OCI-LY7 (cell line): ENCODE measurements at regions not wholly inside any gene's neighbourhood (a gene's known extent, or its start where the extent isn't known, plus 50 kb on each side); places are given as distances from the start of the nearest gene placed in this dataset.

Source experiments
- BruUV-seq: library from RNA; stranded (reverse); fragments of 400-500 nt; replicated peaks from 2 replicates; lab custom pipeline; 2021; lab: Mats Ljungman, UMichigan
- CTCF ChIA-PET: fragments of 300-600 bp; sonication (Branson Sonifier 250); formaldehyde crosslinking; loops from one replicate; lab custom pipeline; 2022; ENCODE audit warnings: antibody characterized with exemption; ENCODE audit not compliant: unreplicated experiment; lab: Charles Lee
- POLR2A ChIA-PET: fragments of 300-600 bp; sonication (Branson Sonifier 250); formaldehyde crosslinking; loops from one replicate; lab custom pipeline; 2022; ENCODE audit warnings: antibody characterized with exemption; lab: Charles Lee
- DNase-seq: peaks from one replicate; pipeline ENCODE4 v3.0.0-alpha.2; 2015; ENCODE audit warnings: low spot score
- H2AFZ ChIP-seq: fragments of 200-600 bp; sonication (generic), shearing (Covaris generic); 2 replicates; pipeline ENCODE4 v1.6.1; 2014; ENCODE audit warnings: mild to moderate bottlenecking, antibody characterized with exemption, low read length, moderate library complexity
- H3K27ac ChIP-seq: fragments of 200-600 bp; sonication (generic); 2 replicates; pipeline ENCODE4 v1.5.1; 2014; ENCODE audit warnings: mixed run types, low read depth, mild to moderate bottlenecking, moderate library complexity, low read length, inconsistent platforms; ENCODE audit not compliant: poor library complexity, severe bottlenecking
- H3K36me3 ChIP-seq: fragments of 200-600 bp; sonication (generic); 2 replicates; pipeline ENCODE4 v1.6.1; 2014; ENCODE audit warnings: mild to moderate bottlenecking, antibody characterized with exemption, low read length, moderate library complexity, mixed read lengths; ENCODE audit not compliant: insufficient read depth
- H3K4me1 ChIP-seq: fragments of 200-600 bp; sonication (generic); 2 replicates; pipeline ENCODE4 v1.5.1; 2014; ENCODE audit warnings: mild to moderate bottlenecking, low read length; ENCODE audit not compliant: insufficient read depth, poor library complexity, severe bottlenecking
- H3K4me2 ChIP-seq: fragments of 200-600 bp; sonication (generic); 2 replicates; pipeline ENCODE4 v1.6.1; 2014; ENCODE audit warnings: mild to moderate bottlenecking, low read length
- H3K4me3 ChIP-seq: fragments of 200-600 bp; sonication (generic); 2 replicates; pipeline ENCODE4 v1.5.1; 2014; ENCODE audit warnings: mild to moderate bottlenecking, low read depth, low read length; ENCODE audit not compliant: poor library complexity, severe bottlenecking
- H3K79me2 ChIP-seq: fragments of 200-600 bp; sonication (generic); 2 replicates; pipeline ENCODE4 v1.6.1; 2016; ENCODE audit warnings: low read depth, mild to moderate bottlenecking, low read length, moderate library complexity, mixed read lengths; ENCODE audit not compliant: insufficient read depth
- H3K9me2 ChIP-seq: fragments of 200-600 bp; sonication (generic); 2 replicates; pipeline ENCODE4 v1.6.1; 2016; ENCODE audit warnings: mild to moderate bottlenecking, low read length, mixed read lengths; ENCODE audit not compliant: insufficient read depth
- H3K9me3 ChIP-seq: fragments of 200-600 bp; sonication (generic); 2 replicates; pipeline ENCODE4 v1.6.1; 2014; ENCODE audit warnings: mild to moderate bottlenecking, mixed run types, low read length, mixed read lengths
- H4K20me1 ChIP-seq: fragments of 200-600 bp; sonication (generic); 2 replicates; pipeline ENCODE4 v1.6.1; 2014; ENCODE audit warnings: mild to moderate bottlenecking, antibody characterized with exemption, low read length, moderate library complexity, mixed read lengths; ENCODE audit not compliant: insufficient read depth
- EZH2phosphoT487 ChIP-seq: fragments of 200-600 bp; sonication (generic); IDR thresholded peaks from 2 replicates; pipeline ENCODE4 v1.6.1; 2018; ENCODE audit warnings: low read depth, borderline replicate concordance, mild to moderate bottlenecking, mixed run types, antibody characterized with exemption, low read length, moderate library complexity, mixed read lengths
- intact Hi-C: fragments of 100-400 bp; cut with micrococcal nuclease; formaldehyde crosslinking; loops from one replicate; pipeline ENCODE4 v1.10.0; 2022; ENCODE audit not compliant: unreplicated experiment
- TF ChIP-seq, protein P1 (sequence below): fragments of 200-600 bp; sonication (generic); conservative IDR thresholded peaks from 2 replicates; pipeline ENCODE4 v1.5.1; 2014; ENCODE audit warnings: mild to moderate bottlenecking, antibody characterized with exemption, low read length, moderate library complexity, mixed read lengths

- Histone ChIP-seq H3K27ac (peak overlapping the region; percentile 48), H3K79me2 (peaks cover 27% of the 10 kb centered on the region), H2AFZ (peak overlapping the region; percentile 99), H3K9me2 (no peaks in the 10 kb centered on the region), H3K36me3 (no peaks in the 10 kb centered on the region), H4K20me1 (peaks cover 5% of the 10 kb centered on the region; the same call in 1 of the 2 replicates), H3K9me3 (no peaks in the 10 kb centered on the region), H3K4me3 (peak overlapping the region; percentile 83), H3K4me2 (peak overlapping the region; percentile 89), H3K4me1 (peaks cover 24% of the 10 kb centered on the region)
- TF ChIP-seq EZH2phosphoT487, result no peak
- TF ChIP-seq, protein P1, sequence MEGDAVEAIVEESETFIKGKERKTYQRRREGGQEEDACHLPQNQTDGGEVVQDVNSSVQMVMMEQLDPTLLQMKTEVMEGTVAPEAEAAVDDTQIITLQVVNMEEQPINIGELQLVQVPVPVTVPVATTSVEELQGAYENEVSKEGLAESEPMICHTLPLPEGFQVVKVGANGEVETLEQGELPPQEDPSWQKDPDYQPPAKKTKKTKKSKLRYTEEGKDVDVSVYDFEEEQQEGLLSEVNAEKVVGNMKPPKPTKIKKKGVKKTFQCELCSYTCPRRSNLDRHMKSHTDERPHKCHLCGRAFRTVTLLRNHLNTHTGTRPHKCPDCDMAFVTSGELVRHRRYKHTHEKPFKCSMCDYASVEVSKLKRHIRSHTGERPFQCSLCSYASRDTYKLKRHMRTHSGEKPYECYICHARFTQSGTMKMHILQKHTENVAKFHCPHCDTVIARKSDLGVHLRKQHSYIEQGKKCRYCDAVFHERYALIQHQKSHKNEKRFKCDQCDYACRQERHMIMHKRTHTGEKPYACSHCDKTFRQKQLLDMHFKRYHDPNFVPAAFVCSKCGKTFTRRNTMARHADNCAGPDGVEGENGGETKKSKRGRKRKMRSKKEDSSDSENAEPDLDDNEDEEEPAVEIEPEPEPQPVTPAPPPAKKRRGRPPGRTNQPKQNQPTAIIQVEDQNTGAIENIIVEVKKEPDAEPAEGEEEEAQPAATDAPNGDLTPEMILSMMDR, result no peak
- ChIA-PET CTCF (no interaction called here), POLR2A (interaction anchor here (0.6 to 2.0 kb wide), 20 partner anchors 10 to 1012 kb away, joined by 3 to 13 read pairs (median 4); no protein-coding TSS in a partner anchor)
- no peak for DNase-seq
- intact Hi-C loops, result no loop called here
- BruUV-seq, result TSS peak; percentile 79
Observed at GRCh38 chr7:112940314-112940732, 146.3 kb downstream of the GPR85 start.

- Histone ChIP-seq H3K27ac (peak overlapping the region; percentile 57), H3K4me2 (peak overlapping the region; percentile 100), H3K36me3 (no peaks in the 10 kb centered on the region), H3K9me2 (no peaks in the 10 kb centered on the region), H3K4me1 (peaks cover 24% of the 10 kb centered on the region), H2AFZ (peak overlapping the region; percentile 99), H3K9me3 (no peaks in the 10 kb centered on the region), H3K79me2 (peaks cover 27% of the 10 kb centered on the region), H4K20me1 (peaks cover 5% of the 10 kb centered on the region; the same call in 1 of the 2 replicates), H3K4me3 (peak overlapping the region; percentile 83)
- ChIA-PET POLR2A (interaction anchor here (0.6 to 2.0 kb wide), 21 partner anchors 9 to 1012 kb away, joined by 3 to 13 read pairs (median 3); no protein-coding TSS in a partner anchor), CTCF (interaction anchor here (0.6 kb wide), 1 partner anchor 220 kb away, joined by 3 read pairs; no protein-coding TSS in a partner anchor)
- intact Hi-C loops, result loop anchor here (2.0 to 5.0 kb wide), 3 partner anchors 43 to 203 kb away; no protein-coding TSS in a partner anchor
- no TSS peak for BruUV-seq
- no peak for TF ChIP-seq EZH2phosphoT487
- TF ChIP-seq, protein P1, result no peak
- DNase-seq, result peak; percentile 98
Observed at GRCh38 chr7:112939574-112940313, 146.9 kb downstream of the GPR85 start.
